HEK293 (cell line): ENCODE measurements at regions not wholly inside any gene's neighbourhood (a gene's known extent, or its start where the extent isn't known, plus 50 kb on each side); places are given as distances from the start of the nearest gene placed in this dataset.

Source experiments
- CTCF ChIA-PET: fragments of 350-600 bp; formaldehyde crosslinking; extraction: SDS; loops from one replicate; lab custom pipeline; 2021; ENCODE audit warnings: antibody characterized with exemption; lab: Yijun Ruan, JAX
- POLR2A ChIA-PET: fragments of 300-600 bp; formaldehyde crosslinking; extraction: SDS; loops from one replicate; lab custom pipeline; 2020; ENCODE audit warnings: antibody characterized with exemption, inconsistent platforms; lab: Yijun Ruan, JAX
- H3K27ac ChIP-seq: fragments of 200-500 bp; sonication (Bioruptor generic); 2 replicates; pipeline ENCODE4 v1.5.1; 2014; ENCODE audit warnings: low read depth, low read length, control low read depth, inconsistent platforms; ENCODE audit errors: extremely low read depth
- H3K36me3 ChIP-seq, 2 experiments: fragments of 200-500 bp in 1 of 2; sonication (Bioruptor generic) in 1 of 2; 1 replicate in 1 of 2; 2 replicates in 1 of 2; pipeline ENCODE4 v1.5.1; 2014 to 2017; ENCODE audit warnings: inconsistent platforms in 2 of 2, low read length in 2 of 2; ENCODE audit not compliant: control insufficient read depth in 2 of 2, insufficient read depth in 1 of 2
- H3K4me1 ChIP-seq: fragments of 200-500 bp; sonication (Bioruptor generic); 2 replicates; pipeline ENCODE4 v1.5.1; 2014; ENCODE audit warnings: mild to moderate bottlenecking, low read length, inconsistent platforms; ENCODE audit not compliant: control insufficient read depth, insufficient read depth
- H3K4me3 ChIP-seq: 2 replicates; pipeline ENCODE4 v1.5.1; 2011; ENCODE audit warnings: low read depth, mild to moderate bottlenecking, control low read depth, low read length, moderate library complexity
- H3K9me3 ChIP-seq: fragments of 200-500 bp; sonication (Bioruptor generic); 2 replicates; pipeline ENCODE4 v1.5.1; 2014; ENCODE audit warnings: low read depth, low read length, inconsistent platforms; ENCODE audit not compliant: control insufficient read depth, insufficient read depth
- ATF2 ChIP-seq: fragments of 450-650 bp; formaldehyde crosslinking; IDR thresholded peaks from 2 replicates; pipeline ENCODE4 v1.5.1; 2016; ENCODE audit warnings: missing biosample characterization, missing genetic modification characterization, low read depth
- PBX3 ChIP-seq: sonication (generic); formaldehyde crosslinking; IDR thresholded peaks from 2 replicates; pipeline ENCODE4 v1.8.1; 2022; ENCODE audit warnings: mild to moderate bottlenecking, moderate library complexity, missing genetic modification reagents
- SCRT1 ChIP-seq: fragments of 450-650 bp; formaldehyde crosslinking; IDR thresholded peaks from 2 replicates; pipeline ENCODE4 v1.5.1; 2016; ENCODE audit warnings: missing biosample characterization, missing genetic modification characterization, borderline replicate concordance
- TCF7L2 ChIP-seq: IDR thresholded peaks from 2 replicates; pipeline ENCODE4 v1.6.1; 2011; ENCODE audit warnings: low read depth, mild to moderate bottlenecking, inconsistent platforms, low read length, moderate library complexity, borderline replicate concordance
- TSHZ1 ChIP-seq: fragments of 450-650 bp; formaldehyde crosslinking; IDR thresholded peaks from 2 replicates; pipeline ENCODE4 v1.5.1; 2016; ENCODE audit warnings: missing biosample characterization, missing genetic modification characterization, borderline replicate concordance
- ZBTB1 ChIP-seq: fragments of 450-650 bp; formaldehyde crosslinking; IDR thresholded peaks from 2 replicates; pipeline ENCODE4 v1.5.1; 2016; ENCODE audit warnings: missing biosample characterization, missing genetic modification characterization
- ZIC2 ChIP-seq: fragments of 450-650 bp; formaldehyde crosslinking; IDR thresholded peaks from 2 replicates; pipeline ENCODE4 v1.5.1; 2016; ENCODE audit warnings: missing biosample characterization, missing genetic modification characterization
- ZNF132 ChIP-seq: fragments of 450-650 bp; formaldehyde crosslinking; IDR thresholded peaks from 2 replicates; pipeline ENCODE4 v1.5.1; 2017; ENCODE audit warnings: missing biosample characterization, missing genetic modification characterization, borderline replicate concordance
- ZNF202 ChIP-seq: fragments of 450-650 bp; formaldehyde crosslinking; IDR thresholded peaks from 2 replicates; pipeline ENCODE4 v1.5.1; 2016; ENCODE audit warnings: missing biosample characterization, missing genetic modification characterization, borderline replicate concordance
- ZNF302 ChIP-seq: fragments of 450-650 bp; formaldehyde crosslinking; IDR thresholded peaks from 2 replicates; pipeline ENCODE4 v1.5.1; 2016; ENCODE audit warnings: missing biosample characterization, missing genetic modification characterization, low read depth
- ZNF354C ChIP-seq: fragments of 450-650 bp; formaldehyde crosslinking; IDR thresholded peaks from 2 replicates; pipeline ENCODE4 v1.5.1; 2016; ENCODE audit warnings: missing biosample characterization, missing genetic modification characterization, low read depth, borderline replicate concordance
- ZNF366 ChIP-seq: fragments of 450-650 bp; formaldehyde crosslinking; conservative IDR thresholded peaks from 2 replicates; pipeline ENCODE4 v1.5.1; 2016; ENCODE audit warnings: missing biosample characterization, missing genetic modification characterization
- ZNF48 ChIP-seq: fragments of 450-650 bp; formaldehyde crosslinking; IDR thresholded peaks from 2 replicates; pipeline ENCODE4 v1.5.1; 2016; ENCODE audit warnings: missing biosample characterization, missing genetic modification characterization
- ZNF555 ChIP-seq: fragments of 450-650 bp; formaldehyde crosslinking; conservative IDR thresholded peaks from 2 replicates; pipeline ENCODE4 v1.5.1; 2017; ENCODE audit warnings: missing biosample characterization, mild to moderate bottlenecking, missing genetic modification characterization, inconsistent platforms
- ZNF560 ChIP-seq: fragments of 450-650 bp; formaldehyde crosslinking; IDR thresholded peaks from 2 replicates; pipeline ENCODE4 v1.5.1; 2017; ENCODE audit warnings: missing biosample characterization, missing genetic modification characterization, borderline replicate concordance
- ZNF658 ChIP-seq: fragments of 450-650 bp; formaldehyde crosslinking; IDR thresholded peaks from 2 replicates; pipeline ENCODE4; 2016; ENCODE audit warnings: missing biosample characterization, missing genetic modification characterization
- ZNF701 ChIP-seq: fragments of 450-650 bp; formaldehyde crosslinking; IDR thresholded peaks from 2 replicates; pipeline ENCODE4 v1.5.1; 2016; ENCODE audit warnings: missing biosample characterization, missing genetic modification characterization
- ZNF791 ChIP-seq: fragments of 450-650 bp; formaldehyde crosslinking; IDR thresholded peaks from 2 replicates; pipeline ENCODE4 v1.5.1; 2016; ENCODE audit warnings: missing biosample characterization, missing genetic modification characterization
- ZNF830 ChIP-seq: fragments of 450-650 bp; IDR thresholded peaks from 2 replicates; pipeline ENCODE4 v1.5.0; 2018; ENCODE audit warnings: missing biosample characterization, missing genetic modification characterization, low read depth, mild to moderate bottlenecking, moderate library complexity
- TF ChIP-seq, protein P1 (sequence below): fragments of 450-650 bp; formaldehyde crosslinking; IDR thresholded peaks from 2 replicates; pipeline ENCODE4 v1.5.1; 2017; ENCODE audit warnings: missing biosample characterization, missing genetic modification characterization

DNA sequence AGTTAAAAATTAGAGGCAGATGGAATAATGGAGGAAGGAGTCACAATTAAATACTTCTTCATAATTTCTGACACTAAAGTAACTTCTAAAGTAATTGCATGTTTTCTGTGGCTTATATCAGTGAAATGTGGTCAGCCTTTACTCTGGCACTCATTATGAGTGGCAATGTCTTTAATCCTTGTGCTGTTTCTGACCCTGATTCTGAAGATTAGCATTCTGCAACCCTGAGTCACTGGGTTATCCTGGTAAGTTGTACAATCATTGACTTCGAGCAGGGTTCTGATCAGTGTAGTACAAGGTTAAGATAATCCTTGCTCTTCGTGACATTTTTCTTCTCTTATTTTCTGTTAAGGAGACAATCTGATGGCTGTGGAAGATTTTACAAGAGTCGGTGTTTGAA is 379.4 kb upstream of the RORB start:
- CTCF ChIA-PET = no interaction called here
- POLR2A ChIA-PET = no interaction called here
- TF ChIP-seq SCRT1 (no peak), ZBTB1 (tag by site-specific recombination) (no peak), ZNF791 (tag by site-specific recombination) (no peak), TCF7L2 (no peak), ZNF48 (tag by site-specific recombination) (no peak), ZNF202 (tag by site-specific recombination) (no peak), TSHZ1 (no peak), ZNF366 (tag by site-specific recombination) (no peak), ZNF701 (tag by site-specific recombination) (no peak), ZNF560 (no peak), ZNF830 (no peak), ZIC2 (tag by site-specific recombination) (no peak), ZNF132 (tag by site-specific recombination) (no peak), PBX3 (CRISPR knock-in tag) (no peak), ATF2 (tag by site-specific recombination) (no peak), ZNF658 (tag by site-specific recombination) (no peak), ZNF354C (tag by site-specific recombination) (no peak), ZNF555 (tag by site-specific recombination) (no peak), ZNF302 (tag by site-specific recombination) (no peak)
- TF ChIP-seq, protein P1, sequence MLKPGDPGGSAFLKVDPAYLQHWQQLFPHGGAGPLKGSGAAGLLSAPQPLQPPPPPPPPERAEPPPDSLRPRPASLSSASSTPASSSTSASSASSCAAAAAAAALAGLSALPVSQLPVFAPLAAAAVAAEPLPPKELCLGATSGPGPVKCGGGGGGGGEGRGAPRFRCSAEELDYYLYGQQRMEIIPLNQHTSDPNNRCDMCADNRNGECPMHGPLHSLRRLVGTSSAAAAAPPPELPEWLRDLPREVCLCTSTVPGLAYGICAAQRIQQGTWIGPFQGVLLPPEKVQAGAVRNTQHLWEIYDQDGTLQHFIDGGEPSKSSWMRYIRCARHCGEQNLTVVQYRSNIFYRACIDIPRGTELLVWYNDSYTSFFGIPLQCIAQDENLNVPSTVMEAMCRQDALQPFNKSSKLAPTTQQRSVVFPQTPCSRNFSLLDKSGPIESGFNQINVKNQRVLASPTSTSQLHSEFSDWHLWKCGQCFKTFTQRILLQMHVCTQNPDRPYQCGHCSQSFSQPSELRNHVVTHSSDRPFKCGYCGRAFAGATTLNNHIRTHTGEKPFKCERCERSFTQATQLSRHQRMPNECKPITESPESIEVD (tag by site-specific recombination) = no peak
- no peaks in the 10 kb centered on the region for H3K9me3 ChIP-seq
- no peaks in the 10 kb centered on the region for H3K36me3 ChIP-seq
- H3K4me1 ChIP-seq = no peaks in the 10 kb centered on the region
- H3K4me3 ChIP-seq = no peak overlapping the region
- H3K27ac ChIP-seq = no peak overlapping the region
